ENCODE measurements at regions not wholly inside any gene's neighbourhood (a gene's known extent, or its start where the extent isn't known, plus 50 kb on each side); places are given as distances from the start of the nearest gene placed in this dataset.

DNA sequence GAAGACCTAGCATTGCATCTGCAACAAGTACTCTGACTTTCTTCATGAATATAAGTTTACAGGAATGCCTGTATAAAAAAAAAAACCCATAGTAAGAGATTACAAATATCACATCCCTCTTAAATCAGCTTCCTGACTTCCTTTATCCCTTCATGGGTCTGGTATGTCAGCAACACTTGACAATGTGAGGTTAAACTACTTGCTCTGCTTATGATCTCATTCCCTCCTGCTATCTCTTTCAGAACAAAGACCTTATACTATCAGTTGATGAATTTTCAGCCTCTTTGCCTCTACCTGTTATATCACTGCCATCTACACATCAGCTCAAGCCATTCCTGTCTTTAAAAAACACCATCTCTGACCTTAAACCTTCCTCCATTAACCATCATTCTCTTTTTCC is 130.9 kb upstream of the SAMSN1 start:
- Histone ChIP-seq H3K4me1 (ENCODE audit: insufficient read depth, low read length) (peaks cover 22% of the 10 kb centered on the region), H3K36me3 (ENCODE audit: insufficient read depth, low read length) (no peaks in the 10 kb centered on the region), H3K9me3 (ENCODE audit: control insufficient read depth in 1 of 2, insufficient read depth in 1 of 2, low read length in 2 of 2) (no peaks in the 10 kb centered on the region), H3K27ac (ENCODE audit: low read depth in 1 of 2, low read length in 2 of 2) (peak overlapping the region; percentile 60 to 77), H3K4me3 (ENCODE audit: low read length) (no peak overlapping the region), H3K27me3 (ENCODE audit: control insufficient read depth in 1 of 2, insufficient read depth in 2 of 2, low read length in 2 of 2) (no peaks in the 10 kb centered on the region)
- H3K4me1 Mint-ChIP-seq (ENCODE audit: low read depth), result peaks cover 51% of the 10 kb centered on the region
- peak overlapping the region; percentile 49 for H3K4me3 Mint-ChIP-seq
- H3K36me3 Mint-ChIP-seq (ENCODE audit: low read depth), result no peaks in the 10 kb centered on the region
- intact Hi-C loops (cut with DNase I, micrococcal nuclease), result loop anchor here (2.0 to 10.0 kb wide), 4 partner anchors 135 to 1048 kb away; partner anchors contain the start of gene USP25 (in 1 of the 2)
- peak overlapping the region; percentile 97 for H3K27ac Mint-ChIP-seq
- DNase-seq, result no peak
- TF ChIP-seq, protein P1, sequence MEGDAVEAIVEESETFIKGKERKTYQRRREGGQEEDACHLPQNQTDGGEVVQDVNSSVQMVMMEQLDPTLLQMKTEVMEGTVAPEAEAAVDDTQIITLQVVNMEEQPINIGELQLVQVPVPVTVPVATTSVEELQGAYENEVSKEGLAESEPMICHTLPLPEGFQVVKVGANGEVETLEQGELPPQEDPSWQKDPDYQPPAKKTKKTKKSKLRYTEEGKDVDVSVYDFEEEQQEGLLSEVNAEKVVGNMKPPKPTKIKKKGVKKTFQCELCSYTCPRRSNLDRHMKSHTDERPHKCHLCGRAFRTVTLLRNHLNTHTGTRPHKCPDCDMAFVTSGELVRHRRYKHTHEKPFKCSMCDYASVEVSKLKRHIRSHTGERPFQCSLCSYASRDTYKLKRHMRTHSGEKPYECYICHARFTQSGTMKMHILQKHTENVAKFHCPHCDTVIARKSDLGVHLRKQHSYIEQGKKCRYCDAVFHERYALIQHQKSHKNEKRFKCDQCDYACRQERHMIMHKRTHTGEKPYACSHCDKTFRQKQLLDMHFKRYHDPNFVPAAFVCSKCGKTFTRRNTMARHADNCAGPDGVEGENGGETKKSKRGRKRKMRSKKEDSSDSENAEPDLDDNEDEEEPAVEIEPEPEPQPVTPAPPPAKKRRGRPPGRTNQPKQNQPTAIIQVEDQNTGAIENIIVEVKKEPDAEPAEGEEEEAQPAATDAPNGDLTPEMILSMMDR (IDR thresholded peaks at IDR 0.05), result no peak
- no peak for ATAC-seq (ENCODE audit: poor library complexity)
- H3K9me3 Mint-ChIP-seq, result no peaks in the 10 kb centered on the region
- no peaks in the 10 kb centered on the region for H3K27me3 Mint-ChIP-seq
- ChIA-PET POLR2A (interaction anchor here (0.7 to 3.5 kb wide), 7 partner anchors 10 to 388 kb away, joined by 3 to 13 read pairs (median 5); partner anchors contain the start of gene NRIP1), CTCF (interaction anchor here (1.8 kb wide), 1 partner anchor 61 kb away, joined by 9 read pairs; no protein-coding TSS in a partner anchor)

GRCh38 chr21:14675774-14676530 is 129.8 kb upstream of the SAMSN1 start:
- ATAC-seq (ENCODE audit: poor library complexity), result peak; percentile 88
- Histone ChIP-seq H3K27me3 (ENCODE audit: control insufficient read depth in 1 of 2, insufficient read depth in 2 of 2, low read length in 2 of 2) (no peaks in the 10 kb centered on the region), H3K4me3 (ENCODE audit: low read length) (peak overlapping the region; percentile 4), H3K27ac (ENCODE audit: low read depth in 1 of 2, low read length in 2 of 2) (peak overlapping the region; percentile 60 to 77), H3K4me1 (ENCODE audit: insufficient read depth, low read length) (peaks cover 22% of the 10 kb centered on the region), H3K9me3 (ENCODE audit: control insufficient read depth in 1 of 2, insufficient read depth in 1 of 2, low read length in 2 of 2) (no peaks in the 10 kb centered on the region), H3K36me3 (ENCODE audit: insufficient read depth, low read length) (no peaks in the 10 kb centered on the region)
- Mint-ChIP-seq H3K4me3 (peak overlapping the region; percentile 42), H3K36me3 (ENCODE audit: low read depth) (no peaks in the 10 kb centered on the region), H3K27ac (peak overlapping the region; percentile 97), H3K4me1 (ENCODE audit: low read depth) (peaks cover 50% of the 10 kb centered on the region), H3K27me3 (no peaks in the 10 kb centered on the region), H3K9me3 (no peaks in the 10 kb centered on the region)
- TF ChIP-seq, protein P1 (IDR thresholded peaks at IDR 0.05), result no peak
- peak in 12 of 14 experiments; percentile 0 to 78 (median 16) for DNase-seq
- ChIA-PET POLR2A (interaction anchor here (0.7 to 3.5 kb wide), 16 partner anchors 10 to 1055 kb away, joined by 3 to 13 read pairs (median 4); partner anchors contain the start of genes HSPA13 and NRIP1), CTCF (interaction anchor here (0.8 to 1.8 kb wide), 2 partner anchors 35 to 62 kb away, joined by 3 to 9 read pairs; no protein-coding TSS in a partner anchor)
- intact Hi-C loops (cut with DNase I, micrococcal nuclease), result loop anchor here (1.0 to 10.0 kb wide), 5 partner anchors 130 to 1049 kb away; partner anchors contain the start of genes SAMSN1 (in 1 of the 2) and USP25 (in 1 of the 2)

GRCh38 chr21:14673649-14674048 is 127.5 kb upstream of the SAMSN1 start:
- peaks cover 22% of the 10 kb centered on the region for H3K4me1 ChIP-seq (ENCODE audit: insufficient read depth, low read length)
- TF ChIP-seq, protein P1 (IDR thresholded peaks at IDR 0.05), result no peak
- no peak overlapping the region for H3K4me3 ChIP-seq (ENCODE audit: low read length)
- no peak for DNase-seq
- Mint-ChIP-seq H3K9me3 (peaks cover under 1% of the 10 kb centered on the region), H3K27ac (no peak overlapping the region), H3K36me3 (ENCODE audit: low read depth) (no peaks in the 10 kb centered on the region), H3K4me1 (ENCODE audit: low read depth) (peaks cover 49% of the 10 kb centered on the region), H3K27me3 (no peaks in the 10 kb centered on the region), H3K4me3 (no peak overlapping the region)
- intact Hi-C loops (cut with DNase I, micrococcal nuclease), result loop anchor here in 1 of 2 experiments (10.0 kb wide), 1 partner anchor 1051 kb away; the partner anchor contains the start of gene USP25
- no peak overlapping the region for H3K27ac ChIP-seq (ENCODE audit: low read depth in 1 of 2, low read length in 2 of 2)
- ChIA-PET POLR2A (no interaction called here), CTCF (no interaction called here)
- no peaks in the 10 kb centered on the region for H3K9me3 ChIP-seq (ENCODE audit: control insufficient read depth in 1 of 2, insufficient read depth in 1 of 2, low read length in 2 of 2)
- no peak for ATAC-seq (ENCODE audit: poor library complexity)
- H3K36me3 ChIP-seq (ENCODE audit: insufficient read depth, low read length), result no peaks in the 10 kb centered on the region
- H3K27me3 ChIP-seq (ENCODE audit: control insufficient read depth in 1 of 2, insufficient read depth in 2 of 2, low read length in 2 of 2), result no peaks in the 10 kb centered on the region
